ENCODE measurements at regions not wholly inside any gene's neighbourhood (a gene's known extent, or its start where the extent isn't known, plus 50 kb on each side); places are given as distances from the start of the nearest gene placed in this dataset.

- no peaks in the 10 kb centered on the region for H3K36me3 ChIP-seq (ENCODE audit: control insufficient read depth in 1 of 2, insufficient read depth in 2 of 2, low read length in 2 of 2)
- H3K4me1 ChIP-seq (ENCODE audit: control insufficient read depth in 1 of 2, insufficient read depth in 2 of 2, low read length in 2 of 2), result peaks cover 17 to 31% of the 10 kb centered on the region in 2 donors
- H3K27ac ChIP-seq (ENCODE audit: low read length), result no peak overlapping the region
Observed at GRCh38 chr20:4067600-4068261, 52.4 kb upstream of the RNF24 start.

GRCh38 chr20:4066551-4066950 lies 51.2 kb upstream of the RNF24 start:
- H3K4me3 ChIP-seq (ENCODE audit: low read depth in 1 of 2, low read length in 2 of 2), result no peak overlapping the region
- no peaks in the 10 kb centered on the region for H3K27me3 ChIP-seq (ENCODE audit: low read depth, low read length)
- H3K9me3 ChIP-seq (ENCODE audit: control insufficient read depth in 1 of 2, low read length in 2 of 2), result peaks cover 0 to 3% of the 10 kb centered on the region in 2 donors
- no peaks in the 10 kb centered on the region for H3K36me3 ChIP-seq (ENCODE audit: control insufficient read depth in 1 of 2, insufficient read depth in 2 of 2, low read length in 2 of 2)
- peaks cover 17 to 32% of the 10 kb centered on the region in 2 donors for H3K4me1 ChIP-seq (ENCODE audit: control insufficient read depth in 1 of 2, insufficient read depth in 2 of 2, low read length in 2 of 2)
- H3K27ac ChIP-seq (ENCODE audit: low read length), result no peak overlapping the region

More at GRCh38 chr20:4067600-4068261, 52.4 kb upstream of the RNF24 start:
- peaks cover 0 to 3% of the 10 kb centered on the region in 2 donors for H3K9me3 ChIP-seq (ENCODE audit: control insufficient read depth in 1 of 2, low read length in 2 of 2)
- no peaks in the 10 kb centered on the region for H3K27me3 ChIP-seq (ENCODE audit: low read depth, low read length)
- no peak overlapping the region for H3K4me3 ChIP-seq (ENCODE audit: low read depth in 1 of 2, low read length in 2 of 2)

- no peaks in the 10 kb centered on the region for H3K36me3 ChIP-seq (ENCODE audit: control insufficient read depth in 1 of 2, insufficient read depth in 2 of 2, low read length in 2 of 2)
- no peaks in the 10 kb centered on the region for H3K27me3 ChIP-seq (ENCODE audit: low read depth, low read length)
- peak overlapping the region; percentile 56 for H3K27ac ChIP-seq (ENCODE audit: low read length)
- peaks cover 17 to 37% of the 10 kb centered on the region in 2 donors for H3K4me1 ChIP-seq (ENCODE audit: control insufficient read depth in 1 of 2, insufficient read depth in 2 of 2, low read length in 2 of 2)
- no peak overlapping the region for H3K4me3 ChIP-seq (ENCODE audit: low read depth in 1 of 2, low read length in 2 of 2)
- H3K9me3 ChIP-seq (ENCODE audit: control insufficient read depth in 1 of 2, low read length in 2 of 2), result peaks cover 0 to under 1% of the 10 kb centered on the region in 2 donors
Observed at GRCh38 chr20:4065391-4065844, 50.1 kb upstream of the RNF24 start.
